Limb (tissue), 2 donors: ENCODE measurements at regions not wholly inside any gene's neighbourhood (a gene's known extent, or its start where the extent isn't known, plus 50 kb on each side); places are given as distances from the start of the nearest gene placed in this dataset.
A peak's percentile ranks its signal among the peaks of the same experiment; 100 is the strongest.
"Not testable (repeated sequence)": the region's sequence is repeated elsewhere in the genome, so short reads cannot be mapped to it uniquely, and the experiment has no call there.

Experiments used
- DNase-seq, 2 donors: peaks; one replicate each; pipeline ENCODE4 v3.0.0-alpha.2; 2016; ENCODE audit errors: extremely low spot score in 2 of 2

GRCh38 chr18:40296717-40297413 is 1658.2 kb upstream of the PIK3C3 start:
- DNase-seq, result no peak

GRCh38 chr18:40292985-40293710 is 1661.9 kb upstream of the PIK3C3 start:
- DNase-seq, result no peak

GRCh38 chr18:40283560-40283959 is 1671.5 kb upstream of the PIK3C3 start:
- no peak for DNase-seq

- not testable (repeated sequence) for DNase-seq
Observed at GRCh38 chr18:40281356-40281755, 1673.7 kb upstream of the PIK3C3 start.

GRCh38 chr18:40274618-40275196 is 1680.3 kb upstream of the PIK3C3 start:
- DNase-seq, result no peak

- no peak for DNase-seq
Observed at GRCh38 chr18:40272630-40273231, 1682.3 kb upstream of the PIK3C3 start.

- peak in 1 of 2 donors; percentile 45 for DNase-seq
Observed at GRCh38 chr18:40259115-40259835, 1695.8 kb upstream of the PIK3C3 start.

GRCh38 chr18:40258311-40258710 is 1696.7 kb upstream of the PIK3C3 start:
- DNase-seq, result peak in 1 of 2 donors; percentile 64

GRCh38 chr18:40250236-40250635 is 1704.8 kb upstream of the PIK3C3 start:
- no peak for DNase-seq

- DNase-seq, result no peak
Observed at GRCh38 chr18:40249390-40250080, 1705.5 kb upstream of the PIK3C3 start.

- DNase-seq, result not testable (repeated sequence)
Observed at GRCh38 chr18:40245612-40246011, 1709.4 kb upstream of the PIK3C3 start.

GRCh38 chr18:40243607-40244006 is 1711.4 kb upstream of the PIK3C3 start:
- DNase-seq, result no peak

- DNase-seq, result no peak
Observed at GRCh38 chr18:40235836-40236235, 1719.2 kb upstream of the PIK3C3 start.

- no peak for DNase-seq
Observed at GRCh38 chr18:40235323-40235722, 1719.7 kb upstream of the PIK3C3 start.

GRCh38 chr18:40233931-40234616 is 1721.0 kb upstream of the PIK3C3 start:
- no peak for DNase-seq

GRCh38 chr18:40222776-40223175 is 1732.3 kb upstream of the PIK3C3 start:
- DNase-seq, result no peak

GRCh38 chr18:40216856-40217255 is 1738.2 kb upstream of the PIK3C3 start:
- DNase-seq, result no peak

- DNase-seq, result no peak
Observed at GRCh38 chr18:40215979-40216378, 1739.1 kb upstream of the PIK3C3 start.

GRCh38 chr18:40210696-40211095 is 1744.3 kb upstream of the PIK3C3 start:
- DNase-seq, result no peak

GRCh38 chr18:40208958-40209357 is 1746.1 kb upstream of the PIK3C3 start:
- no peak for DNase-seq
